Mesenchymal stem cell (in vitro differentiated cells and primary cell): ENCODE measurements at regions not wholly inside any gene's neighbourhood (a gene's known extent, or its start where the extent isn't known, plus 50 kb on each side); places are given as distances from the start of the nearest gene placed in this dataset.

Source experiments
- DNase-seq: peaks from one replicate; pipeline ENCODE4 v3.0.0-alpha.2; 2013
- H2AFZ ChIP-seq: one replicate; pipeline ENCODE4 v1.6.1; 2013; ENCODE audit warnings: low read depth, mild to moderate bottlenecking, control low read depth, inconsistent platforms, low read length, moderate library complexity
- H2AK5ac ChIP-seq: 2 replicates; pipeline ENCODE4 v1.6.1; 2013; ENCODE audit warnings: low read length, moderate library complexity, mild to moderate bottlenecking, inconsistent platforms; ENCODE audit not compliant: severe bottlenecking
- H2BK120ac ChIP-seq: one replicate; pipeline ENCODE4 v1.6.1; 2013; ENCODE audit warnings: low read depth, mild to moderate bottlenecking, inconsistent platforms, low read length, moderate library complexity
- H2BK12ac ChIP-seq, 2 experiments: one replicate each; pipeline ENCODE4 v1.6.1; 2013; ENCODE audit warnings: inconsistent platforms in 2 of 2, low read length in 2 of 2, mild to moderate bottlenecking in 2 of 2, moderate library complexity in 2 of 2, control low read depth in 1 of 2
- H2BK15ac ChIP-seq: one replicate; pipeline ENCODE4 v1.6.1; 2013; ENCODE audit warnings: mild to moderate bottlenecking, low read depth, inconsistent platforms; ENCODE audit not compliant: poor library complexity, severe bottlenecking
- H2BK5ac ChIP-seq: 2 replicates; pipeline ENCODE4 v1.6.1; 2013; ENCODE audit warnings: low read depth, mild to moderate bottlenecking, low read length, control low read depth, inconsistent platforms; ENCODE audit not compliant: poor library complexity, severe bottlenecking
- H3K14ac ChIP-seq, 2 experiments: one replicate each; pipeline ENCODE4 v1.6.1; 2013; ENCODE audit warnings: inconsistent platforms in 2 of 2, low read length in 2 of 2, control low read depth in 1 of 2, mild to moderate bottlenecking in 1 of 2, moderate library complexity in 1 of 2
- H3K18ac ChIP-seq, 2 experiments: one replicate each; pipeline ENCODE4 v1.6.1; 2013; ENCODE audit warnings: inconsistent platforms in 2 of 2, low read length in 2 of 2, control low read depth in 1 of 2, low read depth in 1 of 2, mild to moderate bottlenecking in 1 of 2
- H3K23ac ChIP-seq, 2 experiments: one replicate each; pipeline ENCODE4 v1.6.1; 2013; ENCODE audit warnings: inconsistent platforms in 2 of 2, low read length in 2 of 2, mild to moderate bottlenecking in 2 of 2, moderate library complexity in 2 of 2, control low read depth in 1 of 2
- H3K27ac ChIP-seq: 2 replicates; pipeline ENCODE4 v1.5.1; 2013; ENCODE audit warnings: mild to moderate bottlenecking, moderate library complexity, low read length, control low read depth, inconsistent platforms; ENCODE audit not compliant: poor library complexity, severe bottlenecking
- H3K27me3 ChIP-seq, 2 experiments: 2 replicates each; pipeline versions ENCODE4 v1.6.1 to v1.7.0; 2013; ENCODE audit warnings: low read length in 2 of 2, mild to moderate bottlenecking in 2 of 2, moderate library complexity in 2 of 2, control low read depth in 1 of 2, inconsistent platforms in 1 of 2; ENCODE audit not compliant: control insufficient read depth in 1 of 2, insufficient read depth in 1 of 2
- H3K36me3 ChIP-seq, 2 experiments: 2 replicates each; pipeline versions ENCODE4 v1.6.1 to v1.7.0; 2013; ENCODE audit warnings: low read length in 2 of 2, control low read depth in 1 of 2, inconsistent platforms in 1 of 2, low read depth in 1 of 2, mild to moderate bottlenecking in 1 of 2; ENCODE audit not compliant: insufficient read depth in 2 of 2, control insufficient read depth in 1 of 2
- H3K4ac ChIP-seq, 2 experiments: one replicate each; pipeline ENCODE4 v1.6.1; 2013; ENCODE audit warnings: inconsistent platforms in 2 of 2, low read length in 2 of 2, mild to moderate bottlenecking in 2 of 2, moderate library complexity in 2 of 2, control low read depth in 1 of 2, low read depth in 1 of 2
- H3K4me1 ChIP-seq: 2 replicates; pipeline ENCODE4 v1.6.1; 2013; ENCODE audit warnings: low read depth, low read length, control low read depth; ENCODE audit not compliant: control insufficient read depth, insufficient read depth
- H3K4me2 ChIP-seq: 2 replicates; pipeline ENCODE4 v1.6.1; 2013; ENCODE audit warnings: low read length, mild to moderate bottlenecking, inconsistent platforms; ENCODE audit not compliant: poor library complexity, severe bottlenecking
- H3K4me3 ChIP-seq, 2 experiments: 2 replicates each; pipeline versions ENCODE4 v1.5.1 to v1.7.0; 2013; ENCODE audit warnings: low read length in 2 of 2, mild to moderate bottlenecking in 2 of 2, control low read depth in 1 of 2, low read depth in 1 of 2; ENCODE audit not compliant: insufficient read depth in 1 of 2
- H3K79me1 ChIP-seq: replicated peaks from 2 replicates; pipeline ENCODE4 v1.6.1; 2013; ENCODE audit warnings: mild to moderate bottlenecking, control low read depth, low read length, inconsistent platforms; ENCODE audit not compliant: poor library complexity, severe bottlenecking
- H3K9ac ChIP-seq: 2 replicates; pipeline ENCODE4 v1.7.0; 2013; ENCODE audit warnings: mild to moderate bottlenecking, low read length, moderate library complexity
- H3K9me3 ChIP-seq: 2 replicates; pipeline ENCODE4 v1.7.0; 2013; ENCODE audit warnings: mild to moderate bottlenecking, low read length; ENCODE audit not compliant: control insufficient read depth
- H4K8ac ChIP-seq: one replicate; pipeline ENCODE4 v1.6.1; 2013; ENCODE audit warnings: inconsistent platforms, mild to moderate bottlenecking, low read length, moderate library complexity
- H4K91ac ChIP-seq: one replicate; pipeline ENCODE4 v1.6.1; 2013; ENCODE audit warnings: mild to moderate bottlenecking, low read length, inconsistent platforms
- WGBS: methylation state at CpG from one replicate; pipeline ENCODE4 v1.1.7; 2013; ENCODE audit warnings: mixed read lengths; 5-methylcytosine and 5-hydroxymethylcytosine counted together

DNA sequence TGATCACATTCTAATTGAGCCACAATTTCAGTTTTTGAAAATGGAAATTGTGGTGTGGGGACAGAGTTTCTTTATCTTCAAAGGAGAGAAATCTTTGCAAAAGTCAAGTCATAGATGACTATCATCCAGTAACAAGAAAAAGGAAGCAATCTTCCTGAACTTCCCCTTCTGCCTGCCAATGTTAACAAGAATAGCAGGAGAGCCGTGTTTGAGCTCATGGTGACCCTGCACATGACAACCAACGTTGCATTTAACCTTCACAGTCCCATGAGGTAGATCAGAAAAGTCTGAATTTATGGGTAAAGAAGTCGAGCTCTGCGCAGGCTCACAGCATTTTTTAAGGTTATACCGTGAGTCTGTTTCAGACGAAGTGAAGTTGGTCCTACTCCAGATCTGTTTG, 454.9 kb downstream of the LPIN1 start:
- no peak overlapping the region for H2AK5ac ChIP-seq
- H3K9ac ChIP-seq: no peak overlapping the region
- 79% methylated on average over 6 of the region's 6 CpGs for WGBS
- H3K9me3 ChIP-seq: peaks cover 6% of the 10 kb centered on the region
- H2BK12ac ChIP-seq: no peak overlapping the region
- H2AFZ ChIP-seq: no peak overlapping the region
- H3K4ac ChIP-seq: peak overlapping the region in 1 of 2 experiments; percentile 29
- DNase-seq: no peak
- peak overlapping the region; percentile 24 to 26 for H3K18ac ChIP-seq
- H3K14ac ChIP-seq: no peak overlapping the region
- no peak overlapping the region for H2BK120ac ChIP-seq
- H3K27me3 ChIP-seq: no peaks in the 10 kb centered on the region
- H3K27ac ChIP-seq: no peak overlapping the region
- no peak overlapping the region for H2BK15ac ChIP-seq
- no peak overlapping the region for H3K4me3 ChIP-seq
- no peak overlapping the region for H3K4me2 ChIP-seq
- no peak overlapping the region for H4K91ac ChIP-seq
- no peak overlapping the region for H4K8ac ChIP-seq
- no peaks in the 10 kb centered on the region for H3K79me1 ChIP-seq
- no peak overlapping the region for H2BK5ac ChIP-seq
- H3K36me3 ChIP-seq: no peaks in the 10 kb centered on the region
- peaks cover 4% of the 10 kb centered on the region for H3K4me1 ChIP-seq
- H3K23ac ChIP-seq: no peak overlapping the region

DNA sequence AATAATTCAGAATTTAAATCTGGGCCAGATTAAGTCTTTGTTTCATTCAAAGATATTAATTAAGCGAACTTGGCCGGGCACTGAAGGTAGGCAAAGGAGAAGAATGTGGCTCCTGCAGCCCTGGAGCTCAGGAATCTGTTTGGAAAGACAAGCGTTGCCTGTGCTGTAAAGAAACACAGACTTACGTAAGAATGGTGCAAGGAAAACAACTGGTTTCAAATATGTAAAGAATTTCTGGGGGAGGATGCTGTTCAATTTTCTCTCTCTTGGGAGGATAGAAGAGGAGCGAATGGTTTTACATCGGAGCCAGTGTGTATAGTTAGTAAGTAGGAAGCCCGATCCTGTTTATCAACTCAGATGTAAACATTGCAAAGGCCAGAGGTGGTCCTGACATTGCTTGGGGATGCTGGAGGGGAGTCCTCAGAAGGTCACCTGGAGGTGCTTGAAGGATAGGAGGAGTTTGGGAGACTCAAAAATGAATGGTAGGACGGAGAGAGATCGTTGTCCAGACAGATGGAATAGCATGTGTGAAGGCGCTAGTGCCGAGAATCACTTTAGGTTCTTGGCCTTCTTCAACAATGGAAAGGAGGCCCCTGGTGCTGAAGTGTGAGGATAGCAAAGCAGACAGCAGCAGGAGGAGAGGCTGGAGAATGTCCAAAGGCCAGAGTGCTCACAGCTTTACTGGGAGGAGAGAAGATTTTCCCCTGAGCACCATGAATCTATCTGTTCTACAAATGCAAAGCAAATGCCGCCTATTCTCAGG, 456.1 kb downstream of the LPIN1 start:
- H2AK5ac ChIP-seq: no peak overlapping the region
- peaks cover 1% of the 10 kb centered on the region for H3K9me3 ChIP-seq
- no peaks in the 10 kb centered on the region for H3K27me3 ChIP-seq
- H3K4ac ChIP-seq: peak overlapping the region; percentile 13 to 70
- no peak overlapping the region for H2AFZ ChIP-seq
- peak overlapping the region in 1 of 2 experiments; percentile 29 for H3K4me3 ChIP-seq
- H3K9ac ChIP-seq: peak overlapping the region; percentile 13
- no peak overlapping the region for H2BK120ac ChIP-seq
- H3K27ac ChIP-seq: no peak overlapping the region
- peaks cover 4% of the 10 kb centered on the region for H3K4me1 ChIP-seq
- peak overlapping the region; percentile 18 for H4K91ac ChIP-seq
- no peak overlapping the region for H2BK15ac ChIP-seq
- no peak overlapping the region for H3K4me2 ChIP-seq
- H2BK5ac ChIP-seq: no peak overlapping the region
- H3K79me1 ChIP-seq: no peaks in the 10 kb centered on the region
- H2BK12ac ChIP-seq: peak overlapping the region in 1 of 2 experiments; percentile 48
- WGBS: 52% methylated on average over 11 of the region's 12 CpGs
- H3K14ac ChIP-seq: no peak overlapping the region
- H3K18ac ChIP-seq: peak overlapping the region in 1 of 2 experiments; percentile 18
- H3K36me3 ChIP-seq: no peaks in the 10 kb centered on the region
- H4K8ac ChIP-seq: peak overlapping the region; percentile 43
- DNase-seq: peak; percentile 38
- no peak overlapping the region for H3K23ac ChIP-seq

DNA sequence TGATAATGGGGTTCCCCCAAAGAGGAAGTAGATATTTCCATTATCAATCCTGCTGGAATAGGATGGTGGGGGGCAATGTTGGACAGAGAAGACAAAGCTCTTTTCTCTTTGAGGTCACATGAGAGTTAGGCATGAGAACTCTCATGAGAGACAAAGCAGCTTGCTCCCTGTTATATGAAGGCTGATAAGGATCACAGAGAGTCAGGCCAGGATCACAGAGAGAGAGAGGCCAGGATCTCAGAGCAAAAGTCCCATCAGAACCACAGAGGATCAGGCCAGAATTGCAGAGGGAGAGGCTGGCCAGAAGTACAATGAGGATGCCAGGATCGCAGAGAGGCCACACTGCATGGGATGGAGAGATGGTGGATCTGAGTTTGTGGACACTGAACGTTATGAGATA, 457.1 kb downstream of the LPIN1 start:
- H2AK5ac ChIP-seq: no peak overlapping the region
- no peak overlapping the region for H3K23ac ChIP-seq
- H3K9me3 ChIP-seq: no peaks in the 10 kb centered on the region
- no peak overlapping the region for H3K4ac ChIP-seq
- peak overlapping the region in 1 of 2 experiments; percentile 55 for H3K18ac ChIP-seq
- H3K79me1 ChIP-seq: no peaks in the 10 kb centered on the region
- peak overlapping the region in 1 of 2 experiments; percentile 96 for H2BK12ac ChIP-seq
- H2BK120ac ChIP-seq: no peak overlapping the region
- no peak overlapping the region for H3K27ac ChIP-seq
- H3K4me3 ChIP-seq: no peak overlapping the region
- no peak overlapping the region for H2AFZ ChIP-seq
- H3K36me3 ChIP-seq: no peaks in the 10 kb centered on the region
- H3K9ac ChIP-seq: no peak overlapping the region
- no peak overlapping the region for H3K14ac ChIP-seq
- H3K4me2 ChIP-seq: no peak overlapping the region
- no peak overlapping the region for H2BK15ac ChIP-seq
- H2BK5ac ChIP-seq: no peak overlapping the region
- no peak overlapping the region for H4K8ac ChIP-seq
- H3K4me1 ChIP-seq: peaks cover 4% of the 10 kb centered on the region
- H3K27me3 ChIP-seq: no peaks in the 10 kb centered on the region
- H4K91ac ChIP-seq: peak overlapping the region; percentile 9
- DNase-seq: no peak
- 88% methylated on average over 2 of the region's 2 CpGs for WGBS

DNA sequence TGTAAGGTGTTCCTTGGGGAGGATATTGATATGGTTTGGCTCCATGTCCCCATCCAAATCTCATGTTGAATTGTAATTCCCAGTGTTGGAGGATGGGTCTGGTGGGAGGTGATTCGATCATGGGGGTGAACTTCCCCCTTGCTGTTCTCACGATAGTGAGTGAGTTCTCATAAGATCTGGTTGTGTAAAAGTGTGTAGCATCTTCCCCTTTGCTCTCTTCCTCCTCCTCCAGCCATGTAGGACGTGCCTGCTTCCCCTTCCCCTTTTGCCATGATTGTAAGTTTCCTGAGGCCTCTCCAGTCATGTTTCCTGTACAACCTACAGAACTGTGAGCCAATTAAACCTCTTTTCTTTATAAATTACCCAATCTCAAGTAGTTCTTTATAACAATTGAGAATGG, 458.7 kb downstream of the LPIN1 start:
- no peak overlapping the region for H4K8ac ChIP-seq
- no peak overlapping the region for H2BK15ac ChIP-seq
- no peak overlapping the region for H2BK120ac ChIP-seq
- no peak overlapping the region for H3K23ac ChIP-seq
- H3K36me3 ChIP-seq: no peaks in the 10 kb centered on the region
- no peak overlapping the region for H2BK12ac ChIP-seq
- no peak overlapping the region for H4K91ac ChIP-seq
- H3K4me3 ChIP-seq: no peak overlapping the region
- H3K4me1 ChIP-seq: peaks cover 4% of the 10 kb centered on the region
- H3K27me3 ChIP-seq: no peaks in the 10 kb centered on the region
- H3K79me1 ChIP-seq: no peaks in the 10 kb centered on the region
- no peak overlapping the region for H3K9ac ChIP-seq
- no peak overlapping the region for H2AFZ ChIP-seq
- no peak overlapping the region for H2BK5ac ChIP-seq
- H3K14ac ChIP-seq: no peak overlapping the region
- no peak overlapping the region for H3K27ac ChIP-seq
- H2AK5ac ChIP-seq: no peak overlapping the region
- no peak for DNase-seq
- H3K18ac ChIP-seq: no peak overlapping the region
- no peak overlapping the region for H3K4me2 ChIP-seq
- 86% methylated on average over 1 of the region's 3 CpGs for WGBS
- no peak overlapping the region for H3K4ac ChIP-seq
- H3K9me3 ChIP-seq: no peaks in the 10 kb centered on the region
